ENCODE measurements at regions not wholly inside any gene's neighbourhood (a gene's known extent, or its start where the extent isn't known, plus 50 kb on each side); places are given as distances from the start of the nearest gene placed in this dataset.

DNA sequence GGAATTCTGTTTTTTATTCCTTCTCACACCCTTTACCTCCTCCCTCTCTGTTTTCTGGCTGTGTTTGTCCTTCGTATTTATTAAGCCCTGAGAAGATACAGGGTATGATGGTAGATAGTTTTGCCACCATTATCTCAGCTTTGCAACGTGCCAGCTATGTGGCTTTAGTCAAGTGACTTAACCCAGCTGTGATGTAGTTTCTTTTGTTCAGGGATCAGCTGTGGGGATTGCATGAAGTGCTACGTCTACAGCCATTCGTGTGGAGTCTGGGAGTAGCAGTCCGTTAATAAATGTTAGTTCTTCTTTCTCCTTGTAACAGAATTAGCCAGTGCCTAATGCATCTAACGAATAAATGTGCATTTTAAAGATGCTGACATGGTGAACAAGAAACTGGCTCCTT lies 128.4 kb downstream of the HAPSTR1 start:
- no peak overlapping the region for H3K4me3 ChIP-seq (ENCODE audit: low read depth, low read length)
- DNase-seq (ENCODE audit: low read depth) = no peak
- TF ChIP-seq CTCF (IDR thresholded peaks at IDR 0.05; ENCODE audit: insufficient read depth, low read depth, low read length, missing control alignments) = no peak

DNA sequence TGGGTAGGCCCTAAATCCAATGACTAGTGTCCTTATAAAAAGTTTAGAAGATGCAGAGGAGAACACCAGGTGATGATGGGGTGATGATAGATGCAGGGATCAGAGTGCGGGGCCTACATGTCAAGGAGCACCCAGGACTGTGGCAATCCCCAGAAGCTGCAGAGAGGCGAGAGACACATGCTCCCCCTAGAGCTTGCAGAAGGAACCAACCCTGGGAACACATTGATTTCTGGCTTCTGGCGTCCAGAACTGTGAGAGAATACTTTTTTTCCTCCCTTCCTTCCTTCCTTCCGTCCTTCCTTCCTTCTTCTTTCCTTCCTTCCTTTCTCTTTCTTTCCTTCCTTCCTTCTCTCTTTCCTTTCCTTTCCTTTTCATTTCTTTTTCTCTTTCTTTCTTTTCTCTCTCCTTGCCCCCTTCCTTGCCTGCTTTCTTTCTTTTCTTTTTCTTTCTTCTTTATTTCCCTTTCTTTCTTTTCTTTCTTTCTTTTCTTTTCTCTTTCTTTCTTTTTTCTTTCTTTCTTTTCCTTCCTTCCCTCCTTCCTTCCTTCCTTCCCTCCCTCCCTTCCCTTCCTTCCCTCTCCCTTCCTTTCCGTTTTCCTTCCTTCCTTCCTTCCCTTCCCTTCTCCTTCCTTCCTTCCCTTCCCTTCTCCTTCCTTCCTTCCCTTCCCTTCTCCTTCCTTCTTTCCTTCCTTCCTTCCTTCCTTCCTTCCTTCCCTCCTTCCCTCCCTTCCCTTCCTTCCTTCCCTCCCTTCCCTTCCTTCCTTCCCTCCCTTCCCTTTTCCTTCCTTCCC lies 134.3 kb downstream of the HAPSTR1 start:
- H3K4me3 ChIP-seq (ENCODE audit: low read depth, low read length) = no peak overlapping the region
- peak; percentile 48 for TF ChIP-seq CTCF (IDR thresholded peaks at IDR 0.05; ENCODE audit: insufficient read depth, low read depth, low read length, missing control alignments)
- peak; percentile 28 for DNase-seq (ENCODE audit: low read depth)

DNA sequence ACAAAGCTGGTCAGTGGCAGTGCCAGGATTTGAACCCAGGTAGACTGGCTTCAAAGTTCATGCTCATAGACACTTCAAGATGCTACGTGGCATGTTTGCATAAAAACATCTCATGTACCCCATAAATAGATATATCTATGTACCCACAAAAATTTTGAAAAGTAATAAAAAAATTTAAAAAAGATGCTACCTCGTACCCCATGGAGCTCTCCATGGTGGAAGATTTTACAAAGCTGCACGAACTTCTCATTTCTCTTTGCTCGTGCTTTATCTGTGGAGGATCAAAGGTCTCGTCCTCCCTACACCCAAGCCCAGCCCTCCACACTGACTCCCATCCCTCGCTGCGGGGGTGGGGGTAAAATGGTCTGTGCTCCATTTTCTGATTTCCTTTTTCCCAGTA lies 135.5 kb downstream of the HAPSTR1 start:
- no peak for DNase-seq (ENCODE audit: low read depth)
- no peak for TF ChIP-seq CTCF (IDR thresholded peaks at IDR 0.05; ENCODE audit: insufficient read depth, low read depth, low read length, missing control alignments)
- no peak overlapping the region for H3K4me3 ChIP-seq (ENCODE audit: low read depth, low read length)

- TF ChIP-seq CTCF (IDR thresholded peaks at IDR 0.05; ENCODE audit: insufficient read depth, low read depth, low read length, missing control alignments) = no peak
- no peak for DNase-seq (ENCODE audit: low read depth)
- no peak overlapping the region for H3K4me3 ChIP-seq (ENCODE audit: low read depth, low read length)
Measured at GRCh38 chr16:9231039-9231438, 139.6 kb downstream of the HAPSTR1 start.

DNA sequence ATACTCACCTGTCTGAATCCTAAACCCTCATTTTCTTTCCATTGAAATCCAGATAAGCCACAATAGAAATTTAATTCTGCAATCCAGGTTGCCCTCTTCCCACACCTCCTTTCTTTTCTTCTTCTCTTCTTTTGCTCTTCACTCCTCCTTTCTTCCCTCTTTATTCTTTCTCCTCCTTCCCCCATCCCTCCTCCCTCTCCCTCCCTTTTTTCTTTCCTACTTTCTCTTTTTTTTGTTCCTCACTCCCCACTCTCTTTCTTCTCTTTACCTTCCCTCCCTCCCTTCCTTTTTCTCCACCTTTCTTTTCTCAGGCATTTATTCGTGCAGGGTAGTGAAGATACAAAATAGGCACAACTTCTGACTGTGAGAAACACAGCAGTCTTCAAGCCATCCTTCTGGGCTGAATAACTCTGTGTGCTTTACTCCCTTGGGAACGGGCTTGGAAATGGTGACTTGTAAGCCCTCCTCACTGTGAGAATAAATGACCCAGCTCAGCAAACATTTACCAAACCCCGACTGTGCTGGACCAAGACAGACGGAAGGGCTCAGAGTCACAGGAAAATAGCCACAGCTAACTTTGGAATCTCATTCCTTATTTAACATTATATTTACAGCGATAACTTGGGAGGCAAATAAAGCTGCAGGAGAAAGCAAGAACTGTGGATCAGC lies 140.8 kb downstream of the HAPSTR1 start:
- H3K4me3 ChIP-seq (ENCODE audit: low read depth, low read length) = no peak overlapping the region
- no peak for DNase-seq (ENCODE audit: low read depth)
- no peak for TF ChIP-seq CTCF (IDR thresholded peaks at IDR 0.05; ENCODE audit: insufficient read depth, low read depth, low read length, missing control alignments)

DNA sequence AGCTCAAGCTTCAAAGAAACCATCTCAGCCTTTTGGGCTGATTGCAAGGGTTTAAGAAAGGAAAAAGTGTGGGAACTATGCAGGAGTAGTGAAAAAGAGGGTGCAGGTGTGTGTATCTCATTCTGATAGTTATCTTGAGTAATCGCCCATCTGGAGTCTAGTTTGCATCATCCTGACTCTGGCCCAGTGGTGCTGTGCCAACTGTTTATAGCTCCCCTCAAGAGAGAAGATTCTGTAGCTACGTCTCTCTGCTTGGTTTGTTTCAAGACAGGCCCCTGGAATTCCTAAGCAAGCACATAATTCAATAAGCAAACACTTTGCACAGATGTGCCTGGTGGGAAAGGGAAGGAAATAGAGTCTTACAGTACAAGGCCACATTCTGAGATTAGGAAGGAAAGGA lies 144.4 kb downstream of the HAPSTR1 start:
- no peak for TF ChIP-seq CTCF (IDR thresholded peaks at IDR 0.05; ENCODE audit: insufficient read depth, low read depth, low read length, missing control alignments)
- DNase-seq (ENCODE audit: low read depth) = no peak

More for the DNA sequence above, 144.4 kb downstream of the HAPSTR1 start:
- H3K4me3 ChIP-seq (ENCODE audit: low read depth, low read length) = no peak overlapping the region
